Mammary epithelial cell (primary cell): ENCODE measurements at regions not wholly inside any gene's neighbourhood (a gene's known extent, or its start where the extent isn't known, plus 50 kb on each side); places are given as distances from the start of the nearest gene placed in this dataset.

Experiments used
- CTCF ChIP-seq, 2 donors: IDR thresholded peaks in 1 of 2; conservative IDR thresholded peaks in 1 of 2; 2 replicates each; pipeline ENCODE4 v1.5.1; 2011 to 2012; ENCODE audit warnings: inconsistent platforms in 2 of 2, low read length in 2 of 2, mild to moderate bottlenecking in 2 of 2, control low read depth in 1 of 2, low read depth in 1 of 2; ENCODE audit not compliant: insufficient read depth in 1 of 2; ENCODE audit errors: extremely low read depth in 1 of 2
- EZH2 ChIP-seq: IDR thresholded peaks from 2 replicates; pipeline ENCODE4 v1.6.1; 2012; ENCODE audit warnings: low read length, inconsistent platforms, borderline replicate concordance

DNA sequence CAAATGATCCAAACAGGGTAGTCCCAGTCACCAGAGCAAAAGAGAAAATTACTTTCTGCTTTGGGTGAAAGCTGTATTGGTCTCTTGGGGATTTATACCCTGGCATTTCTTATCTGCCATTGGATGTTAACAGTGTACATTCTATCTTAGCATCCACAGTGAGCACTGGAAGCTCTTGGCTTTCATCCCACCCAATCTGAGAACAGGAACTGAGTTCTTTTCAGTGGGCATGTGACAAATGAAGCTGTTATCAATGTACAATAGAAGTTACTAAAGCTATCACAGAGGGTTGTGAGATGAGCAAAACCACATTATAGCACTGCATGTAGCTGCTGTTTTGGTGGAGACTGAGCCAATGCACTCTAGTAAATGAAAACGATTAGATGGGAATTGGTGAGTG is 300.7 kb downstream of the TUSC7 start:
- TF ChIP-seq CTCF (conservative IDR thresholded peaks at IDR 0.05 in 1 of 2, IDR thresholded peaks at IDR 0.05 in 1 of 2; ENCODE audit: extremely low read depth in 1 of 2, insufficient read depth in 1 of 2, low read depth in 1 of 2, low read length in 2 of 2), result no peak
- TF ChIP-seq EZH2, result no peak
